Activated naive CD8-positive, alpha-beta T cell treated with anti-CD3 and anti-CD28 coated beads, Interleukin-2, amount 50 U/mL, for 24 hours (primary cell): ENCODE measurements at regions not wholly inside any gene's neighbourhood (a gene's known extent, or its start where the extent isn't known, plus 50 kb on each side); places are given as distances from the start of the nearest gene placed in this dataset.

Experiments used
- ATAC-seq: fragments of 150-1000 bp; cut with Tn5 transposase; one replicate; pipeline ENCODE4 v1.10.0; 2021
- DNase-seq: peaks from one replicate; pipeline ENCODE4 v3.0.0; 2021
- H3K27ac Mint-ChIP-seq: one replicate; pipeline ENCODE4 v1.8.0; 2021; ENCODE audit warnings: mild to moderate bottlenecking, mixed read lengths
- H3K27me3 Mint-ChIP-seq: one replicate; pipeline ENCODE4 v1.8.0; 2021; ENCODE audit warnings: mixed read lengths
- H3K36me3 Mint-ChIP-seq: one replicate; pipeline ENCODE4 v1.8.0; 2021; ENCODE audit warnings: low read depth, mixed read lengths
- H3K4me1 Mint-ChIP-seq: one replicate; pipeline ENCODE4 v1.8.0; 2021; ENCODE audit warnings: mixed read lengths
- H3K4me3 Mint-ChIP-seq: one replicate; pipeline ENCODE4 v1.8.0; 2021; ENCODE audit warnings: mild to moderate bottlenecking, moderate library complexity, mixed read lengths
- H3K9me3 Mint-ChIP-seq: one replicate; pipeline ENCODE4 v1.8.0; 2021; ENCODE audit warnings: mixed read lengths

- H3K27me3 Mint-ChIP-seq = no peaks in the 10 kb centered on the region
- no peaks in the 10 kb centered on the region for H3K4me1 Mint-ChIP-seq
- ATAC-seq (no peak), DNase-seq (no peak)
- no peaks in the 10 kb centered on the region for H3K36me3 Mint-ChIP-seq
- peaks cover 5% of the 10 kb centered on the region for H3K9me3 Mint-ChIP-seq
- H3K27ac Mint-ChIP-seq = no peak overlapping the region
- no peak overlapping the region for H3K4me3 Mint-ChIP-seq
Observed at GRCh38 chr2:126482582-126483464, 173.1 kb upstream of the GYPC start.

- DNase-seq (no peak), ATAC-seq (no peak)
- Mint-ChIP-seq H3K4me1 (no peaks in the 10 kb centered on the region), H3K36me3 (peaks cover 3% of the 10 kb centered on the region), H3K9me3 (peaks cover 13% of the 10 kb centered on the region), H3K27me3 (peaks cover 10% of the 10 kb centered on the region), H3K4me3 (no peak overlapping the region), H3K27ac (no peak overlapping the region)
Observed at GRCh38 chr2:126494593-126494992, 161.4 kb upstream of the GYPC start.

- Mint-ChIP-seq H3K36me3 (peaks cover 3% of the 10 kb centered on the region), H3K4me3 (no peak overlapping the region), H3K9me3 (peaks cover 13% of the 10 kb centered on the region), H3K27me3 (peaks cover 14% of the 10 kb centered on the region), H3K27ac (no peak overlapping the region), H3K4me1 (no peaks in the 10 kb centered on the region)
- DNase-seq (no peak), ATAC-seq (no peak)
Observed at GRCh38 chr2:126495189-126495588, 160.8 kb upstream of the GYPC start.

- H3K4me3 Mint-ChIP-seq = no peak overlapping the region
- H3K36me3 Mint-ChIP-seq = peaks cover 3% of the 10 kb centered on the region
- peaks cover 16% of the 10 kb centered on the region for H3K27me3 Mint-ChIP-seq
- H3K4me1 Mint-ChIP-seq = no peaks in the 10 kb centered on the region
- no peak overlapping the region for H3K27ac Mint-ChIP-seq
- DNase-seq = no peak
- peaks cover 13% of the 10 kb centered on the region for H3K9me3 Mint-ChIP-seq
- no peak for ATAC-seq
Observed at GRCh38 chr2:126496493-126496892, 159.5 kb upstream of the GYPC start.

GRCh38 chr2:126503476-126503875, 152.5 kb upstream of the GYPC start:
- no peak for DNase-seq
- no peaks in the 10 kb centered on the region for H3K9me3 Mint-ChIP-seq
- H3K36me3 Mint-ChIP-seq = no peaks in the 10 kb centered on the region
- peaks cover 8% of the 10 kb centered on the region for H3K27me3 Mint-ChIP-seq
- no peak overlapping the region for H3K4me3 Mint-ChIP-seq
- no peaks in the 10 kb centered on the region for H3K4me1 Mint-ChIP-seq
- H3K27ac Mint-ChIP-seq = no peak overlapping the region
- no peak for ATAC-seq

- ATAC-seq (no peak), DNase-seq (no peak)
- Mint-ChIP-seq H3K27ac (no peak overlapping the region), H3K36me3 (no peaks in the 10 kb centered on the region), H3K4me3 (no peak overlapping the region), H3K9me3 (no peaks in the 10 kb centered on the region), H3K4me1 (no peaks in the 10 kb centered on the region), H3K27me3 (peaks cover 4% of the 10 kb centered on the region)
Observed at GRCh38 chr2:126504949-126505348, 151.0 kb upstream of the GYPC start.

- H3K27me3 Mint-ChIP-seq = no peaks in the 10 kb centered on the region
- ATAC-seq = no peak
- DNase-seq = no peak
- H3K4me3 Mint-ChIP-seq = no peak overlapping the region
- no peaks in the 10 kb centered on the region for H3K4me1 Mint-ChIP-seq
- H3K9me3 Mint-ChIP-seq = no peaks in the 10 kb centered on the region
- no peaks in the 10 kb centered on the region for H3K36me3 Mint-ChIP-seq
- no peak overlapping the region for H3K27ac Mint-ChIP-seq
Observed at GRCh38 chr2:126506786-126507185, 149.2 kb upstream of the GYPC start.

- no peaks in the 10 kb centered on the region for H3K9me3 Mint-ChIP-seq
- no peaks in the 10 kb centered on the region for H3K36me3 Mint-ChIP-seq
- no peak overlapping the region for H3K4me3 Mint-ChIP-seq
- DNase-seq = no peak
- no peak overlapping the region for H3K27ac Mint-ChIP-seq
- no peaks in the 10 kb centered on the region for H3K27me3 Mint-ChIP-seq
- no peaks in the 10 kb centered on the region for H3K4me1 Mint-ChIP-seq
- ATAC-seq = no peak
Observed at GRCh38 chr2:126507425-126507911, 148.5 kb upstream of the GYPC start.

GRCh38 chr2:126510356-126510755, 145.6 kb upstream of the GYPC start:
- ATAC-seq = no peak

GRCh38 chr2:126510960-126511359, 145.0 kb upstream of the GYPC start:
- H3K9me3 Mint-ChIP-seq = peaks cover 3% of the 10 kb centered on the region
- H3K27me3 Mint-ChIP-seq = peaks cover 2% of the 10 kb centered on the region
- no peak for DNase-seq
- no peak overlapping the region for H3K27ac Mint-ChIP-seq
- ATAC-seq = no peak
- H3K4me3 Mint-ChIP-seq = no peak overlapping the region
- H3K4me1 Mint-ChIP-seq = no peaks in the 10 kb centered on the region
- no peaks in the 10 kb centered on the region for H3K36me3 Mint-ChIP-seq

More at GRCh38 chr2:126510356-126510755, 145.6 kb upstream of the GYPC start:
- H3K27me3 Mint-ChIP-seq = peaks cover 2% of the 10 kb centered on the region
- DNase-seq = no peak
- no peak overlapping the region for H3K27ac Mint-ChIP-seq
- H3K9me3 Mint-ChIP-seq = no peaks in the 10 kb centered on the region
- H3K36me3 Mint-ChIP-seq = no peaks in the 10 kb centered on the region
- H3K4me3 Mint-ChIP-seq = no peak overlapping the region
- H3K4me1 Mint-ChIP-seq = no peaks in the 10 kb centered on the region

- no peak for ATAC-seq
- H3K4me3 Mint-ChIP-seq = no peak overlapping the region
Observed at GRCh38 chr2:126512026-126512425, 143.9 kb upstream of the GYPC start.

GRCh38 chr2:126513033-126513432, 142.9 kb upstream of the GYPC start:
- H3K36me3 Mint-ChIP-seq = no peaks in the 10 kb centered on the region

More at GRCh38 chr2:126512026-126512425, 143.9 kb upstream of the GYPC start:
- no peaks in the 10 kb centered on the region for H3K4me1 Mint-ChIP-seq
- no peak for DNase-seq
- peaks cover 2% of the 10 kb centered on the region for H3K27me3 Mint-ChIP-seq
- peaks cover 3% of the 10 kb centered on the region for H3K9me3 Mint-ChIP-seq
- H3K27ac Mint-ChIP-seq = no peak overlapping the region
- H3K36me3 Mint-ChIP-seq = no peaks in the 10 kb centered on the region

GRCh38 chr2:126515471-126515870, 140.5 kb upstream of the GYPC start:
- Mint-ChIP-seq H3K9me3 (peaks cover 3% of the 10 kb centered on the region), H3K4me1 (no peaks in the 10 kb centered on the region), H3K36me3 (no peaks in the 10 kb centered on the region), H3K27me3 (peaks cover 8% of the 10 kb centered on the region), H3K4me3 (no peak overlapping the region), H3K27ac (no peak overlapping the region)
- ATAC-seq = no peak
- no peak for DNase-seq

More at GRCh38 chr2:126513033-126513432, 142.9 kb upstream of the GYPC start:
- H3K9me3 Mint-ChIP-seq = peaks cover 3% of the 10 kb centered on the region
- no peaks in the 10 kb centered on the region for H3K4me1 Mint-ChIP-seq
- ATAC-seq = no peak
- peaks cover 2% of the 10 kb centered on the region for H3K27me3 Mint-ChIP-seq
- no peak for DNase-seq
- H3K4me3 Mint-ChIP-seq = no peak overlapping the region
- no peak overlapping the region for H3K27ac Mint-ChIP-seq

GRCh38 chr2:126518196-126518595, 137.8 kb upstream of the GYPC start:
- H3K27ac Mint-ChIP-seq = no peak overlapping the region
- H3K9me3 Mint-ChIP-seq = peaks cover 3% of the 10 kb centered on the region
- H3K4me1 Mint-ChIP-seq = no peaks in the 10 kb centered on the region
- H3K4me3 Mint-ChIP-seq = no peak overlapping the region
- no peak for ATAC-seq
- H3K27me3 Mint-ChIP-seq = peaks cover 12% of the 10 kb centered on the region
- DNase-seq = no peak
- H3K36me3 Mint-ChIP-seq = no peaks in the 10 kb centered on the region

- peak; percentile 68 for DNase-seq
- Mint-ChIP-seq H3K36me3 (no peaks in the 10 kb centered on the region), H3K9me3 (no peaks in the 10 kb centered on the region)
Observed at GRCh38 chr2:126527836-126528490, 128.0 kb upstream of the GYPC start.

More at GRCh38 chr2:126527836-126528490, 128.0 kb upstream of the GYPC start:
- Mint-ChIP-seq H3K27ac (no peak overlapping the region), H3K4me1 (no peaks in the 10 kb centered on the region), H3K27me3 (no peaks in the 10 kb centered on the region), H3K4me3 (no peak overlapping the region)
- peak; percentile 33 for ATAC-seq
